HL-60 (cell line): ENCODE measurements at regions not wholly inside any gene's neighbourhood (a gene's known extent, or its start where the extent isn't known, plus 50 kb on each side); places are given as distances from the start of the nearest gene placed in this dataset.

Experiments used
- DNase-seq, 2 experiments: peaks; one replicate each; pipeline ENCODE4 v3.0.0-alpha.2; 2010 to 2020; ENCODE audit warnings: low read depth in 1 of 2, low spot score in 1 of 2
- H3K27ac ChIP-seq: fragments of 250-450 bp; sonication (Bioruptor Pico); replicated peaks from 2 replicates; pipeline ENCODE4 v1.5.1; 2020; ENCODE audit warnings: mild to moderate bottlenecking, moderate library complexity
- H3K27me3 ChIP-seq: fragments of 250-450 bp; sonication (Bioruptor Pico); 2 replicates; pipeline ENCODE4 v1.5.1; 2021; ENCODE audit warnings: mild to moderate bottlenecking, moderate library complexity; ENCODE audit not compliant: insufficient read depth, poor library complexity, severe bottlenecking
- H3K4me3 ChIP-seq: replicated peaks from 2 replicates; pipeline ENCODE4 v1.5.1; 2011; ENCODE audit warnings: mild to moderate bottlenecking, control low read depth, low read length; ENCODE audit not compliant: insufficient read depth
- CTCF ChIP-seq: IDR thresholded peaks from one replicate; pipeline ENCODE4 v1.5.1; 2011; ENCODE audit warnings: low read length, control low read depth, inconsistent platforms; ENCODE audit not compliant: insufficient read depth
- GABPA ChIP-seq: IDR thresholded peaks from 2 replicates; pipeline ENCODE4 v1.6.1; 2012; ENCODE audit warnings: low read depth
- POLR2AphosphoS5 ChIP-seq: IDR thresholded peaks from 2 replicates; pipeline ENCODE4 v1.6.1; 2012; ENCODE audit warnings: low read depth
- REST ChIP-seq: IDR thresholded peaks from 2 replicates; pipeline ENCODE4 v1.6.1; 2012; ENCODE audit warnings: low read depth; ENCODE audit not compliant: insufficient replicate concordance
- SPI1 ChIP-seq: IDR thresholded peaks from 2 replicates; pipeline ENCODE4 v1.6.1; 2012; ENCODE audit warnings: low read depth, mild to moderate bottlenecking, borderline replicate concordance

- Histone ChIP-seq H3K27me3 (no peaks in the 10 kb centered on the region), H3K27ac (no peak overlapping the region), H3K4me3 (no peak overlapping the region)
- TF ChIP-seq POLR2AphosphoS5 (no peak), REST (no peak), CTCF (no peak), SPI1 (no peak), GABPA (no peak)
- no peak for DNase-seq
Measured at GRCh38 chr5:117242028-117242427, 667.4 kb upstream of the SEMA6A start.

- H3K4me3 ChIP-seq, result no peak overlapping the region
- DNase-seq, result no peak
Measured at GRCh38 chr5:117236941-117237340, 662.3 kb upstream of the SEMA6A start.

GRCh38 chr5:117235786-117236185 lies 661.2 kb upstream of the SEMA6A start:
- no peaks in the 10 kb centered on the region for H3K27me3 ChIP-seq
- no peak for TF ChIP-seq CTCF
- TF ChIP-seq POLR2AphosphoS5, result no peak
- TF ChIP-seq REST, result no peak
- no peak for TF ChIP-seq GABPA
- H3K27ac ChIP-seq, result no peak overlapping the region
- H3K4me3 ChIP-seq, result no peak overlapping the region
- DNase-seq, result no peak

More at GRCh38 chr5:117236941-117237340, 662.3 kb upstream of the SEMA6A start:
- Histone ChIP-seq H3K27ac (no peak overlapping the region), H3K27me3 (no peaks in the 10 kb centered on the region)
- no peak for TF ChIP-seq REST
- no peak for TF ChIP-seq GABPA
- TF ChIP-seq SPI1, result no peak
- no peak for TF ChIP-seq CTCF
